PC-9 (cell line): ENCODE measurements at regions not wholly inside any gene's neighbourhood (a gene's known extent, or its start where the extent isn't known, plus 50 kb on each side); places are given as distances from the start of the nearest gene placed in this dataset.

Experiments
- EZH2 ChIP-seq: fragments of 200-600 bp; sonication (generic); IDR thresholded peaks from 2 replicates; pipeline ENCODE4 v1.8.0; 2017; ENCODE audit warnings: antibody characterized with exemption, low read depth
- TF ChIP-seq, protein P1 (sequence below): fragments of 200-600 bp; sonication (generic); conservative IDR thresholded peaks from 2 replicates; pipeline ENCODE4 v1.6.1; 2017; ENCODE audit warnings: mixed run types, antibody characterized with exemption, mild to moderate bottlenecking, moderate library complexity

DNA sequence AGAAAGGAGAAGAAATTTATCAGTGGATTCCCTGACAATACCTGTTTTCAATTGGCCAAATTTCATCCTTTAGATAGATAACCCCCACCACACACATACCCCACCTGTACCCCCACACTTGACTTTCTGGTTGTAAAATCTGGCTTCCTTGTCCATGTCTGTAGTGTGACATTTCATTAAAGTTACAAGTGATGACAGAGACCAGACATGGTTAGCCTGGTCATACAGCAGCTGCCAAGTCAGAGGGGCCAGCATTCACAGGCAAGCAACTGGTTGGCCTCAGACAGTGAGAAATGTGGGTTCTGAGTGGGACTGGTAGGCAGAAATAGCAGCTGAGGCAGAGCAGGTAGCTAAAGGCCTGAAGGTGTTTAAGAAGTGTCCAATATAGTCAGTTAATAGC is 238.6 kb upstream of the SOX14 start:
- TF ChIP-seq, protein P1, sequence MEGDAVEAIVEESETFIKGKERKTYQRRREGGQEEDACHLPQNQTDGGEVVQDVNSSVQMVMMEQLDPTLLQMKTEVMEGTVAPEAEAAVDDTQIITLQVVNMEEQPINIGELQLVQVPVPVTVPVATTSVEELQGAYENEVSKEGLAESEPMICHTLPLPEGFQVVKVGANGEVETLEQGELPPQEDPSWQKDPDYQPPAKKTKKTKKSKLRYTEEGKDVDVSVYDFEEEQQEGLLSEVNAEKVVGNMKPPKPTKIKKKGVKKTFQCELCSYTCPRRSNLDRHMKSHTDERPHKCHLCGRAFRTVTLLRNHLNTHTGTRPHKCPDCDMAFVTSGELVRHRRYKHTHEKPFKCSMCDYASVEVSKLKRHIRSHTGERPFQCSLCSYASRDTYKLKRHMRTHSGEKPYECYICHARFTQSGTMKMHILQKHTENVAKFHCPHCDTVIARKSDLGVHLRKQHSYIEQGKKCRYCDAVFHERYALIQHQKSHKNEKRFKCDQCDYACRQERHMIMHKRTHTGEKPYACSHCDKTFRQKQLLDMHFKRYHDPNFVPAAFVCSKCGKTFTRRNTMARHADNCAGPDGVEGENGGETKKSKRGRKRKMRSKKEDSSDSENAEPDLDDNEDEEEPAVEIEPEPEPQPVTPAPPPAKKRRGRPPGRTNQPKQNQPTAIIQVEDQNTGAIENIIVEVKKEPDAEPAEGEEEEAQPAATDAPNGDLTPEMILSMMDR: no peak
- no peak for TF ChIP-seq EZH2
